ENCODE measurements at regions not wholly inside any gene's neighbourhood (a gene's known extent, or its start where the extent isn't known, plus 50 kb on each side); places are given as distances from the start of the nearest gene placed in this dataset.

GRCh38 chr18:60062396-60062795 lies 162.6 kb downstream of the PMAIP1 start:
- H3K9me3 ChIP-seq = no peaks in the 10 kb centered on the region
- TF ChIP-seq POLR2AphosphoS5 (IDR thresholded peaks at IDR 0.05) (no peak), CTCF (IDR thresholded peaks at IDR 0.05) (no peak), POLR2A (IDR thresholded peaks at IDR 0.05) (no peak)
- H3K4me1 ChIP-seq = no peaks in the 10 kb centered on the region
- no peaks in the 10 kb centered on the region for H3K36me3 ChIP-seq
- intact Hi-C loops (cut with DNase I; ENCODE audit: low total_unique reads) = loop anchor here (5.0 kb wide), 1 partner anchor 125 kb away; no protein-coding TSS in a partner anchor
- no peak overlapping the region for H3K4me3 ChIP-seq
- H3K27ac ChIP-seq = no peak overlapping the region
- DNase-seq (ENCODE audit: low spot score in 2 of 2) = no peak
- no peaks in the 10 kb centered on the region for H3K27me3 ChIP-seq

- Histone ChIP-seq H3K27ac (no peak overlapping the region), H3K9me3 (no peaks in the 10 kb centered on the region), H3K27me3 (no peaks in the 10 kb centered on the region), H3K36me3 (no peaks in the 10 kb centered on the region), H3K4me1 (no peaks in the 10 kb centered on the region), H3K4me3 (no peak overlapping the region)
- TF ChIP-seq POLR2A (IDR thresholded peaks at IDR 0.05) (no peak), POLR2AphosphoS5 (IDR thresholded peaks at IDR 0.05) (no peak), CTCF (IDR thresholded peaks at IDR 0.05) (no peak)
- DNase-seq (ENCODE audit: low spot score in 2 of 2) = no peak
- intact Hi-C loops (cut with DNase I; ENCODE audit: low total_unique reads) = loop anchor here (5.0 kb wide), 1 partner anchor 127 kb away; no protein-coding TSS in a partner anchor
Observed at GRCh38 chr18:60060578-60060977, 160.8 kb downstream of the PMAIP1 start.

GRCh38 chr18:60060026-60060425 lies 160.2 kb downstream of the PMAIP1 start:
- H3K9me3 ChIP-seq = no peaks in the 10 kb centered on the region
- no peaks in the 10 kb centered on the region for H3K27me3 ChIP-seq
- no peaks in the 10 kb centered on the region for H3K4me1 ChIP-seq
- H3K36me3 ChIP-seq = no peaks in the 10 kb centered on the region
- no peak overlapping the region for H3K4me3 ChIP-seq
- H3K27ac ChIP-seq = no peak overlapping the region
- intact Hi-C loops (cut with DNase I; ENCODE audit: low total_unique reads) = loop anchor here (5.0 kb wide), 1 partner anchor 127 kb away; no protein-coding TSS in a partner anchor
- no peak for TF ChIP-seq POLR2AphosphoS5 (IDR thresholded peaks at IDR 0.05)
- no peak for TF ChIP-seq POLR2A (IDR thresholded peaks at IDR 0.05)
- TF ChIP-seq CTCF (IDR thresholded peaks at IDR 0.05) = no peak
- DNase-seq (ENCODE audit: low spot score in 2 of 2) = no peak

- Histone ChIP-seq H3K4me3 (no peak overlapping the region), H3K4me1 (no peaks in the 10 kb centered on the region), H3K27ac (no peak overlapping the region), H3K36me3 (no peaks in the 10 kb centered on the region), H3K9me3 (no peaks in the 10 kb centered on the region), H3K27me3 (no peaks in the 10 kb centered on the region)
- TF ChIP-seq POLR2AphosphoS5 (IDR thresholded peaks at IDR 0.05) (no peak), CTCF (IDR thresholded peaks at IDR 0.05) (no peak), POLR2A (IDR thresholded peaks at IDR 0.05) (no peak)
- intact Hi-C loops (cut with DNase I; ENCODE audit: low total_unique reads) = no loop called here
- DNase-seq (ENCODE audit: low spot score in 2 of 2) = no peak
Observed at GRCh38 chr18:60059216-60059615, 159.4 kb downstream of the PMAIP1 start.

- intact Hi-C loops (cut with DNase I; ENCODE audit: low total_unique reads) = no loop called here
- Histone ChIP-seq H3K4me3 (no peak overlapping the region), H3K9me3 (peaks cover 0 to 4% of the 10 kb centered on the region in 2 donors), H3K4me1 (no peaks in the 10 kb centered on the region), H3K36me3 (no peaks in the 10 kb centered on the region), H3K27ac (no peak overlapping the region), H3K27me3 (no peaks in the 10 kb centered on the region)
- TF ChIP-seq POLR2A (IDR thresholded peaks at IDR 0.05) (no peak), POLR2AphosphoS5 (IDR thresholded peaks at IDR 0.05) (no peak), CTCF (IDR thresholded peaks at IDR 0.05) (no peak)
- no peak for DNase-seq (ENCODE audit: low spot score in 2 of 2)
Observed at GRCh38 chr18:60053747-60054304, 154.0 kb downstream of the PMAIP1 start.

All from breast epithelium (tissue), 4 donors.